ENCODE measurements at regions not wholly inside any gene's neighbourhood (a gene's known extent, or its start where the extent isn't known, plus 50 kb on each side); places are given as distances from the start of the nearest gene placed in this dataset.

- no peak for TF ChIP-seq CTCF (IDR thresholded peaks at IDR 0.05; ENCODE audit: insufficient read depth, low read depth, low read length, missing control alignments)
- no peak overlapping the region for H3K4me3 ChIP-seq (ENCODE audit: low read depth, low read length)
- no peak for DNase-seq (ENCODE audit: low read depth)
Measured at GRCh38 chr12:87231818-87232217, 797.4 kb downstream of the C12orf50 start.

- DNase-seq (ENCODE audit: low read depth) = no peak
- H3K4me3 ChIP-seq (ENCODE audit: low read depth, low read length) = no peak overlapping the region
- TF ChIP-seq CTCF (IDR thresholded peaks at IDR 0.05; ENCODE audit: insufficient read depth, low read depth, low read length, missing control alignments) = no peak
Measured at GRCh38 chr12:87230441-87230840, 798.8 kb downstream of the C12orf50 start.

- H3K4me3 ChIP-seq (ENCODE audit: low read depth, low read length) = no peak overlapping the region
- no peak for DNase-seq (ENCODE audit: low read depth)
- TF ChIP-seq CTCF (IDR thresholded peaks at IDR 0.05; ENCODE audit: insufficient read depth, low read depth, low read length, missing control alignments) = no peak
Measured at GRCh38 chr12:87227162-87227561, 802.0 kb downstream of the C12orf50 start.

DNA sequence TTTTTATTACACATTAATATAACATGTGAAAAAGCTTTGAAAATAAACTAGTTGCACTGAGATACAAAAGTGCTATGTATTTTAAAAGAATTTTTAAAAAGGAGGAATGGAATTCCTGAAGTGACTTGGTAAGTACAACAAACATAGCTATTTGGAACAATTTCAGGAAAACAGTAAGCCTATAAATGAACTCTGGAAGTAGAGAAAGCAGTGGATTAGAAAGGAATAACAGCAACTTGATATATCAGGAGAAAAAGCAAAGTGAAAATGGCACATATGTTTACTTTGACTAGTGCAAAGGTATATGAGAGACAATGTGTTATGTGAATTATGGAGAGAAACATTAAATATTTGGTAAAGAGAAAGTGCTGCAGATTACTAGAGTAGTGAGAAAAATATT lies 811.7 kb downstream of the C12orf50 start:
- TF ChIP-seq CTCF (IDR thresholded peaks at IDR 0.05; ENCODE audit: insufficient read depth, low read depth, low read length, missing control alignments) = no peak
- DNase-seq (ENCODE audit: low read depth) = no peak
- no peak overlapping the region for H3K4me3 ChIP-seq (ENCODE audit: low read depth, low read length)

DNA sequence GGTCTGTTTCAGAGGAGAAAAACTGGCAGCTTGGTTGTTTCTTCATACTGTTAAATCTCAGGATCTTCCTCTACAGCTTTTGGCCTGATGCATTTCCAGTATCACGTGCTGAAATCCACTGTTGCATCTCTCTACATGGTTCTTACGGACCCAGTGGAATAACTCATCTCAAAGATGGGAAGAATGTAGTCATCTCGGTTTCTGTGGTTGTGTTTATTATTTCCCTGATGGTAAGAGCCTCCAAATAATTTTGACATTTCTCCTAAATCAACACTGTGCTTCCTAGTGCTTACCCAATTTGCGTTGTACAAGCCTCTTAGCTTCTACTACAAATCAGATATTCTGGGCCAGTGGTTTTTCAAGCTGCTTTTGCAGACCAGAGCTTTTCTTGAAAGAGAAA lies 812.8 kb downstream of the C12orf50 start:
- H3K4me3 ChIP-seq (ENCODE audit: low read depth, low read length) = no peak overlapping the region
- no peak for DNase-seq (ENCODE audit: low read depth)
- TF ChIP-seq CTCF (IDR thresholded peaks at IDR 0.05; ENCODE audit: insufficient read depth, low read depth, low read length, missing control alignments) = no peak

DNA sequence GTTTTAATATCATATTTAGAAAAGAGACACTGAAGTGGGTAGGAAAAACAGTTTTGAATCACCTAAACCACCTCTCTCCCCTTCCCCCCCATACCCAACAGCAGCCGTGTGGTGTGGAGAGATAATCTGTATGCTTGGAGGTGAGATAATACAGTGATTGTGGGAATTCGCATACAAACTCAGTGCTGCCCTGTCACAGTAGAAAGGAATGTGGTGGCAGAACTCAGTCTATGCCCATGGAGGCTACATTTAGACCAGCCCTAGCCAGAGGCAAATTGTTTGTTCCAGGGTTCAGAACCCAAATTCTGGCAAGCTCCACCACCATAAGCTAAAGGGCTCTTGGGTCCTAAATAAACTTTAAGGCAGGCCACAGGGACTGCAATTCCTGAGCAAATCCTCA lies 827.0 kb downstream of the C12orf50 start:
- DNase-seq (ENCODE audit: low read depth) = no peak
- H3K4me3 ChIP-seq (ENCODE audit: low read depth, low read length) = no peak overlapping the region
- no peak for TF ChIP-seq CTCF (IDR thresholded peaks at IDR 0.05; ENCODE audit: insufficient read depth, low read depth, low read length, missing control alignments)

DNA sequence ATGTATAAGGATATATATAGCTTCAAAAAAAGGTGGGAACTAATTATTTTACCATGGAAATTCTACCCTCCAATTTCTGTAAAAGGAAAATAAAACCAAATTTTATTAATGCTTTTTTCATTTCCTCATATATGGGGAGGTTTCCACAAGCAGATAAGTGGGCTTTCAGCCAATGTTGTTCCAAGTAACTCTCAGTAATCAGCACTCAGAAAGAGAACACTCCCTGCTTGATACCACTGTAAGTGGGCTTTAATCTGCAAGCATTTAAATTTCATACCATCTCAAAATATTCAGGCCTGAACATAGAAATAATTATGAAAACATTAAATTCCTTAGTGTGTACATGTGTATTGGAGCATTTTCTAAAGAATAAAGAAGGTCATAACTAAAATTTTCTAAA lies 827.6 kb downstream of the C12orf50 start:
- no peak for TF ChIP-seq CTCF (IDR thresholded peaks at IDR 0.05; ENCODE audit: insufficient read depth, low read depth, low read length, missing control alignments)
- DNase-seq (ENCODE audit: low read depth) = no peak
- no peak overlapping the region for H3K4me3 ChIP-seq (ENCODE audit: low read depth, low read length)

Measured in GM12865 (cell line).